H1 (cell line): ENCODE measurements at regions not wholly inside any gene's neighbourhood (a gene's known extent, or its start where the extent isn't known, plus 50 kb on each side); places are given as distances from the start of the nearest gene placed in this dataset.

Experiments used
- CTCF ChIA-PET: fragments of 300-600 bp; sonication (Branson Sonifier 250); formaldehyde crosslinking; loops from one replicate; lab custom pipeline; 2021; ENCODE audit not compliant: partially characterized antibody; lab: Charles Lee
- POLR2A ChIA-PET: fragments of 300-600 bp; sonication (Branson Sonifier 250); formaldehyde crosslinking; loops from one replicate; lab custom pipeline; 2021; ENCODE audit warnings: inconsistent platforms; ENCODE audit not compliant: partially characterized antibody; lab: Charles Lee
- DNase-seq, 2 experiments: peaks; one replicate each; pipeline versions ENCODE4 v3.0.0 to v3.0.0-alpha.2; 2010 to 2022; ENCODE audit warnings: low spot score in 2 of 2, low read depth in 1 of 2, mixed read lengths in 1 of 2
- FAIRE-seq: peaks from 2 replicates; lab custom pipeline; 2011; peaks lifted over from hg19 to GRCh38; lab: Jason Lieb, UNC
- H2AFZ ChIP-seq: 2 replicates; pipeline ENCODE4 v1.8.1; 2012; ENCODE audit warnings: low read length, inconsistent platforms
- H2AK5ac ChIP-seq: 2 replicates; pipeline ENCODE4 v1.6.1; 2013; ENCODE audit warnings: low read depth, low read length
- H2BK120ac ChIP-seq: replicated peaks from 2 replicates; pipeline ENCODE3; 2013; ENCODE audit warnings: low read depth, low read length, inconsistent platforms
- H2BK12ac ChIP-seq: 2 replicates; pipeline ENCODE4 v1.6.1; 2013; ENCODE audit warnings: low read depth, low read length
- H2BK15ac ChIP-seq: 2 replicates; pipeline ENCODE4 v1.6.1; 2013; ENCODE audit warnings: low read length
- H2BK20ac ChIP-seq: 2 replicates; pipeline ENCODE4 v1.6.1; 2013; ENCODE audit warnings: low read length
- H2BK5ac ChIP-seq: 2 replicates; pipeline ENCODE4 v1.6.1; 2013; ENCODE audit warnings: low read depth, low read length
- H3K14ac ChIP-seq: 2 replicates; pipeline ENCODE4 v1.6.1; 2013; ENCODE audit warnings: inconsistent platforms; ENCODE audit not compliant: insufficient read length
- H3K18ac ChIP-seq: 2 replicates; pipeline ENCODE4 v1.6.1; 2013; ENCODE audit warnings: low read length; ENCODE audit errors: extremely low read depth
- H3K23ac ChIP-seq: 2 replicates; pipeline ENCODE4 v1.6.1; 2013; ENCODE audit warnings: inconsistent platforms; ENCODE audit not compliant: insufficient read length
- H3K23me2 ChIP-seq: 2 replicates; pipeline ENCODE4 v1.6.1; 2013; ENCODE audit warnings: low read depth, low read length
- H3K27ac ChIP-seq: 2 replicates; pipeline ENCODE4 v1.6.1; 2011; ENCODE audit warnings: low read depth, low read length, inconsistent platforms
- H3K27me3 ChIP-seq, 4 experiments: replicated peaks in 1 of 4; 1 replicate in 1 of 4; 2 replicates in 3 of 4; pipeline versions ENCODE4 v1.6.1 to v1.8.1; 2011 to 2013; ENCODE audit warnings: low read length in 3 of 4, mild to moderate bottlenecking in 3 of 4, inconsistent platforms in 2 of 4, mixed read lengths in 2 of 4, moderate library complexity in 1 of 4; ENCODE audit not compliant: control insufficient read depth in 3 of 4, insufficient read depth in 3 of 4; ENCODE audit errors: extremely low read depth in 1 of 4
- H3K36me3 ChIP-seq, 4 experiments: 2 replicates each; pipeline versions ENCODE4 v1.6.1 to v1.8.1; 2011 to 2013; ENCODE audit warnings: mild to moderate bottlenecking in 4 of 4, low read length in 3 of 4, moderate library complexity in 2 of 4, control low read depth in 1 of 4, inconsistent platforms in 1 of 4; ENCODE audit not compliant: insufficient read depth in 4 of 4, control insufficient read depth in 2 of 4
- H3K4ac ChIP-seq: replicated peaks from 2 replicates; pipeline ENCODE3; 2013; ENCODE audit warnings: low read length, low read depth, mixed read lengths, inconsistent platforms; ENCODE audit not compliant: insufficient read length
- H3K4me1 ChIP-seq, 4 experiments: replicated peaks in 1 of 4; 1 replicate in 1 of 4; 2 replicates in 3 of 4; pipeline versions ENCODE4 v1.6.1 to v1.8.1; 2011 to 2013; ENCODE audit warnings: low read length in 3 of 4, inconsistent platforms in 2 of 4, mixed read lengths in 1 of 4; ENCODE audit not compliant: insufficient read depth in 4 of 4, control insufficient read depth in 3 of 4
- H3K4me2 ChIP-seq, 2 experiments: 2 replicates each; pipeline versions ENCODE4 v1.6.1 to v1.8.1; 2011 to 2013; ENCODE audit warnings: low read depth in 2 of 2, low read length in 2 of 2, control low read depth in 1 of 2, inconsistent platforms in 1 of 2, mild to moderate bottlenecking in 1 of 2; ENCODE audit not compliant: insufficient read depth in 1 of 2
- H3K4me3 ChIP-seq, 4 experiments: fragments of 200-600, 300-600 bp in 1 of 4; sonication (generic), shearing (Covaris generic), sonication (Bioruptor Twin) in 1 of 4; 2 replicates each; pipeline versions ENCODE4 v1.5.1 to v1.8.1; 2011 to 2016; ENCODE audit warnings: low read length in 4 of 4, low read depth in 3 of 4, control low read depth in 2 of 4, inconsistent platforms in 2 of 4, mild to moderate bottlenecking in 2 of 4, mixed read lengths in 1 of 4, moderate library complexity in 1 of 4; ENCODE audit not compliant: insufficient read depth in 2 of 4; ENCODE audit errors: extremely low read depth in 1 of 4
- H3K56ac ChIP-seq: replicated peaks from 2 replicates; pipeline ENCODE3; 2013; ENCODE audit warnings: low read depth, mild to moderate bottlenecking, mixed read lengths, low read length, inconsistent platforms; ENCODE audit not compliant: insufficient read length
- H3K79me1 ChIP-seq: 2 replicates; pipeline ENCODE4 v1.6.1; 2013; ENCODE audit warnings: low read depth, low read length, control low read depth
- H3K79me2 ChIP-seq, 2 experiments: 2 replicates each; pipeline versions ENCODE4 v1.6.1 to v1.8.1; 2012 to 2013; ENCODE audit warnings: low read length in 2 of 2, mild to moderate bottlenecking in 2 of 2, inconsistent platforms in 1 of 2; ENCODE audit not compliant: insufficient read depth in 2 of 2, control insufficient read depth in 1 of 2
- H3K9ac ChIP-seq, 4 experiments: replicated peaks in 1 of 4; 1 replicate in 1 of 4; 2 replicates in 3 of 4; pipeline versions ENCODE4 v1.6.1 to v1.8.1; 2011 to 2013; ENCODE audit warnings: low read depth in 3 of 4, low read length in 3 of 4, control low read depth in 2 of 4, mild to moderate bottlenecking in 2 of 4, moderate library complexity in 2 of 4, inconsistent platforms in 1 of 4; ENCODE audit errors: extremely low read depth in 1 of 4
- H3K9me3 ChIP-seq, 2 experiments: 2 replicates each; pipeline versions ENCODE4 v1.6.1 to v1.8.1; 2012 to 2013; ENCODE audit warnings: mild to moderate bottlenecking in 2 of 2, moderate library complexity in 2 of 2, control low read depth in 1 of 2, inconsistent platforms in 1 of 2, low read depth in 1 of 2, low read length in 1 of 2, mixed read lengths in 1 of 2; ENCODE audit not compliant: insufficient read depth in 2 of 2
- H4K20me1 ChIP-seq, 2 experiments: replicated peaks in 1 of 2; 2 replicates each; pipeline versions ENCODE3 to v1.8.1; 2011 to 2013; ENCODE audit warnings: inconsistent platforms in 2 of 2, low read length in 2 of 2, mild to moderate bottlenecking in 1 of 2; ENCODE audit not compliant: insufficient read depth in 2 of 2, control insufficient read depth in 1 of 2
- H4K5ac ChIP-seq: 2 replicates; pipeline ENCODE4 v1.6.1; 2013; ENCODE audit warnings: low read length, low read depth, mixed read lengths, inconsistent platforms; ENCODE audit not compliant: insufficient read length
- H4K8ac ChIP-seq: 2 replicates; pipeline ENCODE4 v1.8.0; 2013; ENCODE audit warnings: mild to moderate bottlenecking, moderate library complexity, low read length, inconsistent platforms; ENCODE audit not compliant: insufficient read depth; ENCODE audit errors: extremely low read depth
- H4K91ac ChIP-seq: replicated peaks from 2 replicates; pipeline ENCODE3; 2013; ENCODE audit warnings: low read length, mixed read lengths, inconsistent platforms; ENCODE audit not compliant: insufficient read length
- JUN ChIP-seq: IDR thresholded peaks from 2 replicates; pipeline ENCODE4 v1.6.1; 2011; ENCODE audit warnings: low read depth, mild to moderate bottlenecking, improper control_type of control experiment, low read length
- TBP ChIP-seq: IDR thresholded peaks from 2 replicates; pipeline ENCODE4 v1.6.1; 2011; ENCODE audit warnings: low read depth, low read length, improper control_type of control experiment
- WGBS, 2 experiments: shearing (Covaris generic) in 1 of 2; methylation state at CpG; one replicate each; pipeline versions ENCODE4 v1.1.6 to v1.1.7; 2013 to 2015; ENCODE audit warnings: low lambda C conversion rate in 2 of 2, mixed read lengths in 2 of 2, inconsistent platforms in 1 of 2, low coverage in 1 of 2, missing lambda C conversion rate in 1 of 2; ENCODE audit not compliant: insufficient replicate concordance in 2 of 2, insufficient coverage in 1 of 2, insufficient read length in 1 of 2; ENCODE audit errors: extremely low coverage in 1 of 2, missing lambda C conversion rate in 1 of 2; 5-methylcytosine and 5-hydroxymethylcytosine counted together

GRCh38 chr12:75704664-75705063, 193.3 kb upstream of the KRR1 start:
- no peak for TF ChIP-seq TBP
- no peak for TF ChIP-seq JUN
- CTCF ChIA-PET: no interaction called here
- FAIRE-seq (no peak), DNase-seq (no peak)
- 74% methylated on average over 6 of the region's 6 CpGs; no CpG with 5 or more reads in 1 of the 2 experiments for WGBS, 2 experiments
- Histone ChIP-seq H3K79me2 (no peaks in the 10 kb centered on the region), H3K4me1 (peaks cover 0 to 4% (median 3%) of the 10 kb centered on the region in 4 experiments; a peak in 3 of 7 replicates), H2BK5ac (no peak overlapping the region), H2BK120ac (no peak overlapping the region), H3K4me3 (no peak overlapping the region), H4K8ac (no peak overlapping the region), H3K4me2 (no peak overlapping the region), H3K18ac (no peak overlapping the region), H4K5ac (no peak overlapping the region), H3K27me3 (no peaks in the 10 kb centered on the region), H4K91ac (peak overlapping the region; percentile 22), H3K36me3 (no peaks in the 10 kb centered on the region), H3K9me3 (no peaks in the 10 kb centered on the region), H3K27ac (no peak overlapping the region), H3K23ac (no peak overlapping the region), H3K23me2 (no peaks in the 10 kb centered on the region), H2BK12ac (no peak overlapping the region), H2AK5ac (no peak overlapping the region), H3K56ac (no peak overlapping the region), H3K4ac (no peak overlapping the region), H2BK20ac (no peak overlapping the region; the same call in 1 of the 2 replicates), H3K9ac (no peak overlapping the region), H4K20me1 (no peaks in the 10 kb centered on the region), H3K14ac (no peak overlapping the region), H3K79me1 (no peaks in the 10 kb centered on the region), H2AFZ (no peak overlapping the region), H2BK15ac (no peak overlapping the region)
- POLR2A ChIA-PET: no interaction called here
